Kidney tubule cell (primary cell): ENCODE measurements at regions not wholly inside any gene's neighbourhood (a gene's known extent, or its start where the extent isn't known, plus 50 kb on each side); places are given as distances from the start of the nearest gene placed in this dataset.

ENCODE experiments used
- DNase-seq: peaks from one replicate; pipeline ENCODE4 v3.0.0-alpha.2; 2018; ENCODE audit warnings: low spot score

DNA sequence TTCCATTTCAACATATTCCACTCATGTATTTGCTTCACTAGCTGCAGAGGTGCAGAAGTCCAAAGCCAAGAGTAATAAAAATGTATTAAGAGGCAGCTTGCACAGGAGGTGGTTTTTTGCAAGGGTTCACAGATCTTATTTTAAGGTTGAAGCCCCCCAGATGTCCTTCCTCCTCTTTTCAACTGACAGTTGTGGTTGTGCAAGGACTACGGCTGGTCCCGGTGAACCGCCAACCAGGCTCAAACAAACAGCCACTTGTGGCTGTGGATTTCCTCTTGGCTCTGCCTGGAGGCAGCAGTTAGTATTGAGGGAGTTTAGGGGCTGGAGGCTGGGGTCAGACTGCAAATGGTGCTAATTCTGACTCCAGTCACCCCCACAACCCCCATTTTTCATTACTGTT is 240.7 kb upstream of the TBC1D5 start:
- DNase-seq = no peak

DNA sequence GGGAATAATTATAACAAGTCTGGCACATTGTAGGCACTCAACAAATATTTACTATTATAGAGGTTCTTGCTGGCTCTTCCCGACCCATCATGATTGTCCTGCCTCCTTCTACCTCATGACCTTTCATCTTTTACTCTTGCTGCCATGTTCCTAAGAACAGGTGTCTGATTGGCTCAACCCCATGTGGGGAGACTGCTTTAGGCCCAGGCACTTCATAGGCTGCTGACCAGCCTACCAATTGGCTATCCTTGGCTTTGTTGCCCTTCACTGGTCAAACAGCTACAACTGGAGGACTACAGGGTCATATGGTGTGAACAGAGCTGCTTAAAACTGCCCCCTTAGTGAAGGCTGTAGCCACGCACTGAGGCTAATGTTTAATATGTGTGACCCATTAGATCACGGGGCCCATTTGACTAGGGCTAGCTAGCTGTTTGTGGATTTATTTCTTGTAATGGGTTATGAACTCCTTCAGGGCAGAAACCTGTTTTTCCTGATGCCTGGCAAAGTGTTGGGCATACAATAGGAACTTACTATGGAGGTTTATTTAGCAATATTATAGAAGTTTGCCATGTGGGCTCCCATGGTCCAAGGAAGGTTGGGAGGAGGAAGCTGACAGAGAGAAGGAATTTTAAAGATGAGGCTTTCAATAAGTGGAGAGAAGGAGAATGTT is 239.9 kb upstream of the TBC1D5 start:
- no peak for DNase-seq

DNA sequence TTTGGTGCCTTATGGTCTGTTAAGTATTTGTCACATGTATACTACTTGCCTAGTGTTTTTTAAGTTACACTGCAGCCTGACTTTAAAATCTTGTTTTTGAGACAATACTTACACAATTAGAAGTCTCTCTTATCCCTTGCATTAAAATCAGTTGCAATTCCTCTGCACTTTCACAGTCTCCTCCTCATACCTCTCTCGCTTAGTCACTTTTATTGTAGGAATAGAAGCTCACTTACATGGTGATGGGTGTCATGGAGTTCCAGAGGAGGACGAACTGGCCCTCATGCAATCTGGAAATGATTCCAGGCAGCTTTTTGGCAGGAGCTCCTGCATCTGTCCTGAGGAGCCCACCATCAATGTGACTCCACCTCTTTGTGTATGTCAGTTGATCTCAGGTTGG is 238.4 kb upstream of the TBC1D5 start:
- no peak for DNase-seq

DNA sequence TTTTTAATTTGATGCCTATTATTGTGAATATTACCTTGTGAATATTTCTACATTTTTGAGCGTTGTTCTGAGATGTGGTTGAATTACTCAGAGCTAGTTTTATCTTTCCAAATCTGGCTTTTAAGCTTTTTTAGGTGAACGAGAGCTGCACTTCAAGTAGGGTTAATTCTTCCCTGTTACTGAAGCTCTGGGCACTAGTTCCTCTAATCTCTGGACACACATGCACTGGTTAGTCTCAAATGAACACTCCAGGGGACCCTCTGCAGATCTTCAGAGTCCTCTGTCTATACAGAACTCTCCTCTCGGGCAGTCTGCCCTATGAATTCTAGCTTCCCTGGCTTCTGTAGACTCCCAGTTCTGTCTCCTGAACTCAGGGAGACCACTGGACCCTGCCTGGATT is 237.5 kb upstream of the TBC1D5 start:
- DNase-seq = no peak

DNA sequence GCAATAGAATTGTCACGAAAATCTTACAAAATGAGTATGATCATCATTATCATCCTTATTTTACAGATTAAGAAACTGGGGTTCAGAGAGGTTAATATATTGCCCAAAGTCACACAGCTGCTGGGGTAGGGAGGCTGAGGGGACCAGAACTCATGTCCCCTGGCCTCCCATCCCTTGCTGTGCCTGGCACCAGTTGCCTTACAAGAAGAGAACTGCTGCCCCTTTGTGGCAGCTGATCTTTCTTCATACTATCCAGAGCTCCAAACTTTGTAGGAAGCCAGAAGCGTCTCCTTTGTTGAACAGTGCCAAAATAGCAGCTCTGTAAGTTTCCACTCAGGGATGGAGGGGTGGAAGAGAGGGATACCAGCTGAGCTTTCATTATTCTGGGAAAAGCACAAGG is 236.8 kb upstream of the TBC1D5 start:
- DNase-seq = no peak

DNA sequence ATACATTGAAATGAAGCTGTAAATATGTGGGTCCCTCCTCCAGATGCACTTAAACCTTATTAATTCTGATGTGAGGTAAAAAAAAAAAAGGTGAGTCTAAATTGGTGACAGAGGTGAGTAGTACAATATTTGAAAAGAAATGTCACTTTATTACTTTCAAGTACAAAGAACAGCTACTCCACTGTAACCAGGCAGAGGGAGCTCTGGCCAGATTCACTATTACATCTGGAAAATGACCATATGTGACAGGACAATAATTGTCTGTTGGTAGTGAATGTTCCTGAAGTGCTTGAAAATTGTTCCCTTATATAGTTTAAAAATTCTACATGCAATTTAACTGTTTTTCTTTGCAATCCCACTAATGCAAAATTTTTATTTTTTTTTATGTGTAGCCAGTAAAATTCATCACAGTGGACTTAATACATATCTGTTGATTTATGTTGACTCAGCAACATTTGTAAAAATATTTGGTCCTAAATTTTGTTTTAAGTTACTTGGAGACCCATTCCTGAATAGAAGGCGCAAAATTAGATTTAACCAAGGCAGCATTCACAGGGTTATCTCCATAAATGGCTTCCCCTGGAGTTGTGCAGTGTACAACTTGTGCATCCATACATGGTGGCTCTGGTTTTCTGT is 231.9 kb upstream of the TBC1D5 start:
- peak; percentile 12 for DNase-seq

DNA sequence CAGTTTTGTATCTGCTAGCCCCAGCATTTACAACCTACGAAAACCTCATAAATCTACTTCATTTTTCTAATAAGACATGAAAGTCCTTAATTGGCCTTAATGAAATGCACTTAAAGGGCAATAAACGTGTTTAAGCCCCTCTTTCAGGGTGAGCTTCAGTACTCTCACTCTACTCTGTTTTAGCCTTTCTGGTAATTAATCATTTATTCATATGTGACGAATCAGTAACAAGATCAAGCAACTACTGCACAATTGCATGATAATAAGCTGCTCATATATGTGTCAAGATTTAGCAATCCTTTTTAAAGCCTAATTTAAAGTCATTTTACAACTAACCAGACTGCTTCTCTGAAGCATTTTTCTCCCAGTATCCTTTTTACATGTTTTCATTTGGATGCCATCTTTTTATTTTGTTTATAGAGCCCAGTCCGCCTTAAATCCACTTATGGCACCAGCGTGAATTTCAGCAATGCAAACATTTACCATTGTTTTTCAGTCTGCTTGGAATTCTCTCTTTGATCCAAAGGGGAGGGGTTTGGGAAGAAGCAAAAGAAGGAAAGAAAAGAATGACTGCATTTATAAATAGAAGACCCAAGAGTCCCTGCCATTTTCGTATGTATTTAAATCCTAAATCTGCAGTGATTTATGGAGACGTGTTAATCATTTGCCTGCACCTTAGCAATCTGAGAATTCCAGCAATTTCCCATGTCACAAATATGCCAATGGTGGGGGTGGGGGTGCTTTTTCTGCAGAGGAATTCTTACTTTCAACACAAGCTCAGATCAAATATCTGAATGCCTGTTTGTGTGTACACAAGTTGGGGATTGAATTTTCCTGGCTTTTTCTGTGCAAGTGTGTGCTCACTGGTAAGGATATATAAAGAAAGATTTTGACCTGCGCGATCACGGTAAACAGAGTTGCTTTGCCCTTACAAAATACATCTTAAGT is 230.8 kb upstream of the TBC1D5 start:
- DNase-seq = peak; percentile 64

DNA sequence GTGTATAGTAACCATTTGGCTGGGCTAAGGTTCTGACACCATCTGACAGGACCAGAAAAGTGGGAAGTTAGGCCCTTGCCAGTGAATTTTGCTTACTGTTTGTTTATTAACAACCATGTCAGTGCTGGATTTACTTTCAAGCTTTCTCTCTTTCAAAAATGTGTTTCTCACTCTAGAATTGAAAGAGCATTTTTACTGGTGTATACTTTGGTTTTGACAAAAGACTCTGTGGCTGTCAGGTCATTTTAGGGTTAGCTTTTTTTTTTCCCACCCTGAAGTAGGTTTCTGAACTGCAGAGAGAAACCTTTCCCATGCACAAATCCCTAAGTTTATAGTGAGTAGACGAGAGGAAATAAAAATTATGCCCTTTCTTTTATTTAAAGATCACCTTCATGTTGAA is 230.0 kb upstream of the TBC1D5 start:
- DNase-seq = no peak

DNA sequence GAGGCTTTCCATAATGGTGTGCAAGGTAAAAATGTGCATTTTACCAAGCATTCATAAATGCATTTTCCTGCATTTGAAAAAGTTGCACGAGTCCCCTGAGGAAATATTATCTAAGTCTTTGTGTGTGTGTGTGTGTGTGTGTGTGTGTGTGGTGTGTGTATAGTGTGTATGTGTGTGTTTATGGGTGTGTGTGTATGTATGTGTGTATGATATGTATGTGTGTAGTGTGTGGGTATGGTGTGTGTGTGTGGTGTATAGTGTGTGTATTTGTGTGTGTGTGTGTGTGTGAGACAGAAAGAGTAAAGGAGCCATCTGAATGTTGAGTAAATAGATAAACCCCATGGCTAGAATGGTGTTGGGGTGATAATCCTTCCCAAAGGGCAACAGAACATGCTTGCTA is 229.6 kb upstream of the TBC1D5 start:
- DNase-seq = no peak

DNA sequence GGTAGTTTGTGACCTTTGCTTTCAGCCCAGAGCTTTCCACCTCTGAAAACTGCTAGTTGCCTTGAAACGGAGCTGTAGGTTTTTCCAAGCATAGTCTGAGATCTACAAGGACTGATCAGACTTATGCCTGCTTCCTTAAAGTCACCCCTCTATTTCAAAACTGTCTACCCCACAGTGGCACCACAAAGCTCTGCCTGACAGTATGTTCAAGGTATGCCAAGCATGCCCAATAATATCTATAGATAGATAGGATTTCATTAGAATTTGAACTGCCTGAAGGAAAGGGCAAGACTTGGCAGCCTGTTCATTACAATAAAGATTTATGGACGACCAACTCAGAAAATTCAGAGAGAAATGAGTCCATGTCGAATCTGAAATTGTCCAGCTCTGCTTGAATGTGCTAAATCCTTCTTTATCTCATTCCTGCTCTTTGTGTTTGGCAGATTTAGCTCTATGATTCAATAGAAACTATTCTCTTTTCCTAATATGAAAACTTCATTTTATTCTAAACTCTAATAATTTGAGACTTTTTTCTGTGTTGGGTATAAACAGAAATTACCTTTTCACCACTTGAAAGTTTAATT is 227.6 kb upstream of the TBC1D5 start:
- DNase-seq = no peak

DNA sequence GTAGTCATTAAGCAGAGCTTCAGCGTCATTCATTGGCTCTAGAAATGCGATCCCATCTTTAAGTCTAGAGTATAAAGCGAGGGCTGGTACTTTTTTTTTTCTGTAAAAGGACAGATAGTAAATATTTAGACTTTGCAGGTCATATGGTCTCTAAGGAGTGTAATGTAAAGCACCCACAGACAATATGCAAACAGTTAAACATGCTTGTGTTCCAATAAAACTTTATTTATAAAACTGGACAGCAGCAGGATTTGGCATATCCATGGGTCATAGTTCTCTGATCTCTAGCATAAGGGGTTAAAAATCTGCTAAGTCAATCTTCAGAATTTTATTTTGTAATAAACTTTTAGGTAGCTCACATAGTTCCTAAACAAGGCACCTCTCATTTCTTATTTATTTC is 226.8 kb upstream of the TBC1D5 start:
- DNase-seq = no peak

DNA sequence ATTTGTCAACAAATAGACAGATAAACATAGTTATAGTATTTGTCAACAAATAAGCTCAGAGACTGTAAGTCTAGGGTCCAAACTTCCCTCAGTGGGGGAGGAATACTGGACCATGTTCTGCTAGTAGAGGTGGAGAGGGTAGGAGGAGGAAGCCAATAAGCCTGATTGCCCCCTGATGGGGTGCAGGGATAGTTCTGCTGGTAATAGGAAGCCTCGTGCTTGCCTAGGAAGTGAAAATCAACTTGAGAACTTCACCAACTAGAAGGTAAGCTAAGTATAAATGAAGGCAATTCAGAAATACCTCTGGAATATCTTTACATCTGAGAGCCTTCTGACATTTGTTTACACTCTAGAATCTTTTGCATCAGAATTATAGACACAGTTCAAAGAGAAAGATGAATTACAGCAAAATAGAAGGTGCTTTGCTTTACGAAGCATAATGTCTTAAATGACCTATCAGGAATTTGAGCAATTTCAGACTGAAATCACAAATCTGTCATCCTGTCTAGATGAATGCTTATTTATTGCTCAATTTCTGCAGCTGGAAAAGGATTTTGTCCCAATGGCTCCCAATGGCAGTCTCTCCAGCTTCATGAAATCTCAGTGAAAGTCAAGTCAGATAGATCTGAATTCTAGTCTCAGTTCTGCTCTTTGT is 225.6 kb upstream of the TBC1D5 start:
- DNase-seq = no peak

DNA sequence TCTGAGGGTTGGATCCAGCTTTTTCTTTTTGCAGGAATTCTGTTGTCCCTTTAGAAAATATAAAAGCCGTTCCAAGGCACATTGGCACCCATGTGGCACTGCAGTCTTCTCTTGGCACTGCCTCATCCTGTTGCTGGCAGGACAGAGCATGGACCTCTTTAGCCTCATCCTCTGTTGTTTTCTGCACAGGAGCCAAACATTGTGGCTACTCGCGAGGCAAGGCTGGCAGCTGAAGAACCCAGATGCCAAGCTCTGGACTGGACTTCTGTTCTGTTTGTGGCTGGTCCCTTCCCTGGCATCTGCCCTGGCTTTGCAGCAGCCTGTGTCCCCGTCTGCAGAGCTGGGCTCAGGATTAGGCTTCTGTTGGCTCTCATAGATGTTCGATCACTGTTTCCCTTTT is 224.7 kb upstream of the TBC1D5 start:
- no peak for DNase-seq

DNA sequence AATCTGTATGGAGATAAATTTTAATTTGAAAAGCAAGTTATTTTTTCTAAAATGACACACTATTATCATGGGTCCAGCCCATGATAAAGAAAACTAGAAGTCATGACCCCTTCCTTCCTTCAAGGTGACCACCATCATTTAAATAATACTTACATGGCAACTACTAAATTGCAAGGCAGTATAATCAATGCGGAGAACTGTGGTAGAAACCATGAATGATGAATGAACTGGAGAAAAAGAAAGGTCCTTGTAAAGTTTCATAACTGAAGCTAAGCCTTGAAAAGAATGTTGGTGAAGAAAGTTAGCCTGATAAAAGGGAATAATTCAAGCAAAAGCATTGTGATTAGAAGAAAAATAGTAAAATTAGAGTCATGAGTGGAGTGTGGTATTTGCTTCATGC is 222.9 kb upstream of the TBC1D5 start:
- no peak for DNase-seq

DNA sequence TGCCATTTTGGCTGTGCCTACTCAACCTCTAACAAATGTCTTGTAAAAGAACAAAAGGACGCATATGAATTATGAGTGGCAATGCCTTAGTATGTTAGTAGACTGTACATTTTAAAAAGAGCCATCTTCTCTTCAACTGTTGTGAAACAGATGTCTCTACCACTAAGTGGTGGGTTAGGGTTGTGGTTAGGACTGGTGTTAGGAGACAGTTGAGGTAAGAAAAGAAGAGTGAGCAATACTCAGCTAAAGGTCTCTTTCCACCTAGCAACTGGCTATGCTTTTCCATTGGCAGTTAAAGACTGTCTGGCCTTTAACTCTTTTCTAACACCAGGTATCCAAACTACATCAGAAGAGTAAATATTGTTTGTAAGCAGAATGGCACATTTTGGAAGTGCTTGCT is 221.7 kb upstream of the TBC1D5 start:
- DNase-seq = no peak

DNA sequence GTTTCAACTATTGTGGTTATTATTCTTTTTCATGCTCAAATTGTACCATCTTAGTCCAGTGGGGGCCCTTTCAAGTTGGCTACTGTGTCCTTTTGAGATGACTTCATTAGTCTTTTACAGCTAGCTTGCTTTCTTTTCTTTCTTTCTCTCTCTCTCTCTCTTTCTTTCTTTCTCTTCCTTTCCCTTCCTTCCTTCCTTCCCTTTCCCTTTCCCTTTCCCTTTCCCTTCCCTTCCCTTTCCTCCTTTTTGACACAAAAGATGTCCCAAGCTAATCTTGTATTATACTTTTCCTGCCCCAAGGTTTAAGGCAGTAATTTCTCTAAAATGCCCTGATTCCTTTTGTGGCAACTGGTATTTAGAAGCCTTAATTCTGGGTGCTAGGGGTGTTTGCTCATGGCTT is 213.0 kb upstream of the TBC1D5 start:
- no peak for DNase-seq

DNA sequence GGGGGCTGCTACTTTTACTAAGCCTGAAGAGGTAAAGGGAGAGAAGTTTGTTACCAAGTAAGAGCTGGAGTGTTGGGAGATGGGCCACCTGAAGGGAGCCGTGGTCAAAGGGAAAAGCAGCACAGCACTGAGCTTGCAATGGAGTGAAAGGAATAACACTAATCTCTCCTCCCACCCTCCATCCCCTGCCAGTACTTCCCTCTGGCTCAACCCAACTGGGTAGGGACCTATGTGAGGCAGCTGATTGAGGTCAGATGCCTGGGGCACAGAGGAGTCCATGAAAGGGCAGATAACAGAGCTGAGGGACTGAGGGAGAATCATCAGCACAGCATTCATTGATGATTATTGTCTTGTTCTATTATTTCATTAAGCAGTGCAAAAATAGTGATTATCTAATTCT is 212.4 kb upstream of the TBC1D5 start:
- no peak for DNase-seq

DNA sequence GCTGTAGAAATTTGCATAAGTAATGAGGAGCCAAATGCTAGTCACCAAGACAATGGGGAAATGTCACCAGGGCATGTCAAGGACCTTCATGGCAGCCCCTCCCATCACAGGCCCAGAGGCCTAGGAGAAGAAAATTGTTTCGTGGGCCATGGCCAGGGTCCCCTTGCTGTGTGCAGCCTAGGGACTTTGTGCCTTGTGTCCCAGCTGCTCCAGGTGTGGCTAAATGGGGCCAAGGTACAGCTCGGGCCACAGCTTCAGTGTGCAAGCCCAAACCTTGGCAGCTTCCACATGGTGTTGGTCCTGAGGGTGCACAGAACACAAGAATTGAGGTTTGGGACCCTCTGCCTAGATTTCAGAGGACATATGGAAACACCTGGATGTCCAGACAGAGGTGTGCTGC is 208.8 kb upstream of the TBC1D5 start:
- no peak for DNase-seq

DNA sequence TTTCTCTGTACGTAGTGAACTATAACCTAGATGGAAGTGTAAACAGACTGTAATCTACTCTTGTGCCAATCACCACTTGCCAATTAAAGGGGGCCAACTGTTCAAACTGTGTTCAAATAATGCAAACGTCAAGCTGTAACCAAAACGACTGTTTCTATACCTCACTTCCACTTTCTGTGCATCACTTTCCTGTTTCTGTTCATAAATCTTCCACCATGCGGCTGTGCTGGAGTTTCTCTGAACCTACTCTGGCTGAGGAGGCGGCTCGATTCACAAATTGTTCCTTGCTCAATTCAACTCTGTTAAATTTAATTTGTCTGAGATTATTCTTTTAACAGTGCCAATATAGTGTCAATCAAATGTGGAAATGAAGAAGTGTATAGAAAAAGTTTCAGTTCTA is 206.7 kb upstream of the TBC1D5 start:
- no peak for DNase-seq

DNA sequence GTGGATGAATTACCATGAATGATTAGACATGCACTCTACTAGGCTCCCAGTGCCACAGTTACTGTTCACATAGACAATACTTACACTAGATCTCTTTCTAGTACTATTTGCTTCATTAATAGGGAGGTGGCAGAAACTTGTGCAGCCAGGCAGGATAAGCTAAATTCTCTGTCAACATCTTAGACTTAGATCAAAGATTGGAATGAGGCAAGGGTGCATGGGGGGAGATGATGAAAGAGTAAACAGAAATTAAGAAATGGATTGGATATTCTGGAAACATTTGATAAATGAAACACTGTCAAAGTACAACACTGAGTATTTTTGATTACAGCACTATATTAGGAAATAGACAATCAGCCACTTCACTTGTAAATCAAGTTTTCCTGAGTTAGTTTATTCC is 205.4 kb upstream of the TBC1D5 start:
- no peak for DNase-seq

DNA sequence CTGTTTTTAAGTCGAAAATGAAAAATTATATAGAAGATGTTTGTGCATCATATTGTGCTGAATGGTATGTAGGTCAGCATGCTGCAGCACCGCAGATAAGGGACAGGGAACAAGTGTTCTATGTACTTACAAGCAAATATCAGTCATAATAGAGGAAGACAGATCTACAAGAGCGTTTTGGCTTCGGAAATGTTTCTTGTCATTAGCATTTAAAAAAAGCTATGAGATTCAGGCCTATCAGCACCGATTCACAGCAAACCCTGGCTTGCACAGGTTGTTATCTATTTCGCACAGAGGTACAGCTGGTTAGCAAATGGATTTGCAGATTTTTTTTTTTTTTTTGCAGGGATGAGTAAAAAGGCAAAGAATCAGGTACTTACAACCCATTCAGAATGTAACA is 204.2 kb upstream of the TBC1D5 start:
- no peak for DNase-seq

DNA sequence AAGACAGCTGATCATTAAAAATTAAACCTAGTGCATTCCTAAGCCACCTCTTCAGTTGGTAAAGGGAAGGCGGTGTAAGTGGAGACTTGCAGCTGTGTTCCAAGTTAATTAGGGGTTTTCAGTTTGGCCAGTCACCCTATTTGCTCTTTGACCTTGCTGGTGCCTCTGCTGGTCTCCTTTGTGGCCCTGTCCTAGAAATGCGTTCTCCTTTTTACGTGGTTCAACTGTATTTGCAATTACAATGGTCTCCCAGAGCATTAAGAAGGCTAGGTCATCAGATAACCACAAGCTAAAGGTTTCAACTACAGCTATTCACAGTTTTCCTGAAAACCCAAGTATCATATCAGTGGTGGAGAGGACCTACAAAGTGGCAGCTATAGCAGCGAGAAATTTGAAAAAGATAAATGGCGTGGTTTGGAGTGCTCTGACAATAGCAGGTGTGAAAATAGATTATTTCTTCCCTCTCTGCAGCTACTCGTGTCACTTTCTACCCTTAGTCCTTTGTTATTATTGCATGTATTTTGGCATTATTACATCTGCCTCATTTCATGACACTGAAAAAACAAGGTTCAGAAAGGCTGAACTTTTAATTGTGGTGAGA is 203.5 kb upstream of the TBC1D5 start:
- DNase-seq = no peak
